OCI-LY7 (cell line): ENCODE measurements at regions not wholly inside any gene's neighbourhood (a gene's known extent, or its start where the extent isn't known, plus 50 kb on each side); places are given as distances from the start of the nearest gene placed in this dataset.

Experiments used
- CTCF ChIP-seq: fragments of 200-600 bp; sonication (generic); conservative IDR thresholded peaks from 2 replicates; pipeline ENCODE4 v1.5.1; 2014; ENCODE audit warnings: mild to moderate bottlenecking, antibody characterized with exemption, low read length, moderate library complexity, mixed read lengths
- EZH2phosphoT487 ChIP-seq: fragments of 200-600 bp; sonication (generic); IDR thresholded peaks from 2 replicates; pipeline ENCODE4 v1.6.1; 2018; ENCODE audit warnings: low read depth, borderline replicate concordance, mild to moderate bottlenecking, mixed run types, antibody characterized with exemption, low read length, moderate library complexity, mixed read lengths

GRCh38 chr18:11511434-11512095 lies 97.8 kb upstream of the SLC35G4 start:
- TF ChIP-seq CTCF (no peak), EZH2phosphoT487 (no peak)
